Neural progenitor cell (in vitro differentiated cells): ENCODE measurements at regions not wholly inside any gene's neighbourhood (a gene's known extent, or its start where the extent isn't known, plus 50 kb on each side); places are given as distances from the start of the nearest gene placed in this dataset.

Experiments used
- CTCF ChIP-seq: fragments of 200-600 bp; sonication (generic); IDR thresholded peaks from 2 replicates; pipeline ENCODE4 v1.5.1; 2017; ENCODE audit warnings: antibody characterized with exemption, mild to moderate bottlenecking
- EZH2phosphoT487 ChIP-seq: fragments of 200-600 bp; sonication (generic); IDR thresholded peaks from 2 replicates; pipeline ENCODE4 v1.6.1; 2017; ENCODE audit warnings: antibody characterized with exemption

DNA sequence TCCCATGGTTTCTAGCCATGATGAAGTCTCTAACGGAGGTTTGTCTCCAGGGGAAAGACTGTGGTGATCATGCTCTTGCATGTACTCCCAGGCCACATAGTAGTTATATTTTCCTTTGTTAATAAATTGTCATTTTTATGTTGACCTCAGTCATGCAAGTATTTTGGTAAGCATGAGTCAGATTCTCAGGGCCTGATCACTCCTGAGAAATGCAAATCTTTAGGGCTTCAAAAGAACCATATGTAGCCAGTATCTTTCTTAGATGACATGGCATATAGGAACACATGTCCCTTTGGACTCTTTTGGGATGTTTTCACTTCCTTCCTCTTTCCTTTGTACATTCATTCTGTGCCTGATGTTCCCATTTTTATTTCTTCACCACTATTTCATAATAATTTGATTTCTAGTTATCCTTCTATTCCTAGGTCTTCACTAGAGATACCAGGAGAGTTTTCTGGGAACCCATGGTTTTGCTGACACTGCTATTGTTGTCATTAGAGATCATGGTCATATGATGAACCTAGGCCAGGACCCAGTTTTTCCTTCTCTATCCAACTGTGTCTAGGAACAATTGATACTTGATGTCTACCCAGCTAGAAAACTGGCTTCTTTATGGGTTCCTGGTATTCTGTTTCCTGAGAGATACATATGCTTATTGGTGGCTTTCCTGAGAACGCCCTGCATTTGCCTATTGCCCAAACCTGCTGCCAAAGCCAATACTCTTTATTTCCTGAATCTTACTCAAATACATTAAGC, 248.1 kb upstream of the NREP start:
- TF ChIP-seq CTCF (no peak), EZH2phosphoT487 (no peak)
